ENCODE measurements at regions not wholly inside any gene's neighbourhood (a gene's known extent, or its start where the extent isn't known, plus 50 kb on each side); places are given as distances from the start of the nearest gene placed in this dataset.

GRCh38 chr14:49306152-49306751 is 279.9 kb downstream of the RPS29 start:
- Histone ChIP-seq H3K27ac (ENCODE audit: low read length in 2 of 2) (no peak overlapping the region), H4K20me1 (ENCODE audit: control insufficient read depth, insufficient read depth, low read length, poor library complexity, severe bottlenecking) (no peaks in the 10 kb centered on the region), H3K27me3 (replicated peaks in 1 of 4; ENCODE audit: control extremely low read depth in 1 of 4, control insufficient read depth in 3 of 4, insufficient read depth in 4 of 4, low read length in 3 of 4) (peaks cover 0 to 2% (median 0%) of the 10 kb centered on the region in 4 experiments), H3K9ac (ENCODE audit: low read length) (no peak overlapping the region), H3K36me3 (replicated peaks in 1 of 2; ENCODE audit: control extremely low read depth in 1 of 2, control insufficient read depth in 1 of 2, extremely low read depth in 1 of 2, insufficient read depth in 2 of 2, low read length in 1 of 2) (no peaks in the 10 kb centered on the region), H2AFZ (ENCODE audit: insufficient read depth, low read depth, low read length, poor library complexity, severe bottlenecking) (no peak overlapping the region), H3K4me2 (replicated peaks; ENCODE audit: low read depth, low read length, poor library complexity, severe bottlenecking) (no peak overlapping the region), H3K4me1 (ENCODE audit: control insufficient read depth in 2 of 2, insufficient read depth in 2 of 2, low read length in 2 of 2) (no peaks in the 10 kb centered on the region), H3K4me3 (ENCODE audit: control extremely low read depth in 1 of 5, extremely low read depth in 1 of 5, insufficient read depth in 1 of 5, low read depth in 2 of 5, low read length in 4 of 5) (no peak overlapping the region), H3K9me3 (ENCODE audit: control extremely low read depth in 1 of 3, control insufficient read depth in 2 of 3, insufficient read depth in 1 of 3, low read length in 2 of 3) (no peaks in the 10 kb centered on the region), H3K79me2 (ENCODE audit: control insufficient read depth, insufficient read depth, low read length) (no peaks in the 10 kb centered on the region)
- peaks cover 14% of the 10 kb centered on the region for H3K27me3 Mint-ChIP-seq
- CTCF ChIA-PET, result interaction anchor here (0.7 to 1.8 kb wide), 5 partner anchors 9 to 1389 kb away, joined by 3 to 7 read pairs (median 3); no protein-coding TSS in a partner anchor
- no peak overlapping the region for H3K27ac Mint-ChIP-seq
- peak; percentile 8 for DNase-seq
- peak; percentile 60 for TF ChIP-seq CTCF (IDR thresholded peaks at IDR 0.05)
- no peak for TF ChIP-seq EZH2 (IDR thresholded peaks at IDR 0.05; ENCODE audit: borderline replicate concordance, insufficient read depth, low read depth, low read length, poor library complexity, severe bottlenecking)
- no CpG with 5 or more reads among the region's 1 CpG for WGBS (ENCODE audit: insufficient coverage)
- POLR2A ChIA-PET, result no interaction called here
- intact Hi-C loops (cut with micrococcal nuclease), result no loop called here
- H3K9me3 Mint-ChIP-seq (ENCODE audit: insufficient read depth), result no peaks in the 10 kb centered on the region
- ATAC-seq (ENCODE audit: low read depth), result no peak
- H3K4me1 Mint-ChIP-seq, result peaks cover 1% of the 10 kb centered on the region
- H3K4me3 Mint-ChIP-seq, result no peak overlapping the region

GRCh38 chr14:49303946-49304516 is 282.1 kb downstream of the RPS29 start:
- DNase-seq, result no peak
- intact Hi-C loops (cut with micrococcal nuclease), result loop anchor here (5.0 kb wide), 1 partner anchor 1392 kb away; no protein-coding TSS in a partner anchor
- Histone ChIP-seq H3K36me3 (replicated peaks in 1 of 2; ENCODE audit: control extremely low read depth in 1 of 2, control insufficient read depth in 1 of 2, extremely low read depth in 1 of 2, insufficient read depth in 2 of 2, low read length in 1 of 2) (no peaks in the 10 kb centered on the region), H3K27me3 (replicated peaks in 1 of 4; ENCODE audit: control extremely low read depth in 1 of 4, control insufficient read depth in 3 of 4, insufficient read depth in 4 of 4, low read length in 3 of 4) (peaks cover 0 to 2% (median 0%) of the 10 kb centered on the region in 4 experiments), H2AFZ (ENCODE audit: insufficient read depth, low read depth, low read length, poor library complexity, severe bottlenecking) (no peak overlapping the region), H3K27ac (ENCODE audit: low read length in 2 of 2) (no peak overlapping the region), H3K4me2 (replicated peaks; ENCODE audit: low read depth, low read length, poor library complexity, severe bottlenecking) (no peak overlapping the region), H3K79me2 (ENCODE audit: control insufficient read depth, insufficient read depth, low read length) (no peaks in the 10 kb centered on the region), H3K9ac (ENCODE audit: low read length) (no peak overlapping the region), H3K9me3 (ENCODE audit: control extremely low read depth in 1 of 3, control insufficient read depth in 2 of 3, insufficient read depth in 1 of 3, low read length in 2 of 3) (no peaks in the 10 kb centered on the region), H3K4me1 (ENCODE audit: control insufficient read depth in 2 of 2, insufficient read depth in 2 of 2, low read length in 2 of 2) (no peaks in the 10 kb centered on the region), H4K20me1 (ENCODE audit: control insufficient read depth, insufficient read depth, low read length, poor library complexity, severe bottlenecking) (no peaks in the 10 kb centered on the region), H3K4me3 (ENCODE audit: control extremely low read depth in 1 of 5, extremely low read depth in 1 of 5, insufficient read depth in 1 of 5, low read depth in 2 of 5, low read length in 4 of 5) (no peak overlapping the region)
- peaks cover 1% of the 10 kb centered on the region for H3K4me1 Mint-ChIP-seq
- H3K9me3 Mint-ChIP-seq (ENCODE audit: insufficient read depth), result peaks cover 4% of the 10 kb centered on the region
- WGBS (ENCODE audit: insufficient coverage), result 33% methylated on average over 1 of the region's 5 CpGs
- peaks cover 10% of the 10 kb centered on the region for H3K27me3 Mint-ChIP-seq
- no peak overlapping the region for H3K27ac Mint-ChIP-seq
- no peak for ATAC-seq (ENCODE audit: low read depth)
- POLR2A ChIA-PET, result no interaction called here
- TF ChIP-seq CTCF (IDR thresholded peaks at IDR 0.05) (no peak), EZH2 (IDR thresholded peaks at IDR 0.05; ENCODE audit: borderline replicate concordance, insufficient read depth, low read depth, low read length, poor library complexity, severe bottlenecking) (no peak)
- CTCF ChIA-PET, result interaction anchor here (1.3 to 1.5 kb wide), 2 partner anchors 9 to 12 kb away, joined by 4 read pairs; no protein-coding TSS in a partner anchor
- no peak overlapping the region for H3K4me3 Mint-ChIP-seq
